ENCODE measurements at regions not wholly inside any gene's neighbourhood (a gene's known extent, or its start where the extent isn't known, plus 50 kb on each side); places are given as distances from the start of the nearest gene placed in this dataset.
"Not testable (repeated sequence)": the region's sequence is repeated elsewhere in the genome, so short reads cannot be mapped to it uniquely, and the experiment has no call there.

- DNase-seq (ENCODE audit: low read depth in 3 of 3): no peak
Measured at GRCh38 chr16:35102780-35103403, 1643.5 kb downstream of the TP53TG3F start.

DNA sequence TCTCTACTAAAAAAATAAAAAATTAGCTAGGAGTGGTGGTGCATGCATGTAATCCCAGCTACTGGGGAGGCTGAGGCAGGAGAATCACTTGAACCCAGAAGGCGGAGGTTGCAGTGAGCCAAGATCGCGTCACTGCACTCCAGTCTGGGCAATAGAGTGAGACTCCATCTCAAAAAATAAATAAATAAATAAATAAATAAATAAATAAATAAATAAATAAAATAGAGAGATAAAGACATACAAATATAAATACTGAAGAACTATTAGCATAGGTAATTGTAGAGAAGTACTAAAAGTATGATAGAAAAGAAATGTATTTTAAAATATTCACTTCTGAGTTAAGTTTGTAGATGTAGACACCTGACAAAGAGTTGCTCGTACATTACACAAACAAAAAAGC is 1652.4 kb downstream of the TP53TG3F start:
- DNase-seq (ENCODE audit: low read depth in 3 of 3): not testable (repeated sequence)

GRCh38 chr16:35131429-35131828 is 1672.0 kb downstream of the TP53TG3F start:
- DNase-seq (ENCODE audit: low read depth in 3 of 3): no peak

DNA sequence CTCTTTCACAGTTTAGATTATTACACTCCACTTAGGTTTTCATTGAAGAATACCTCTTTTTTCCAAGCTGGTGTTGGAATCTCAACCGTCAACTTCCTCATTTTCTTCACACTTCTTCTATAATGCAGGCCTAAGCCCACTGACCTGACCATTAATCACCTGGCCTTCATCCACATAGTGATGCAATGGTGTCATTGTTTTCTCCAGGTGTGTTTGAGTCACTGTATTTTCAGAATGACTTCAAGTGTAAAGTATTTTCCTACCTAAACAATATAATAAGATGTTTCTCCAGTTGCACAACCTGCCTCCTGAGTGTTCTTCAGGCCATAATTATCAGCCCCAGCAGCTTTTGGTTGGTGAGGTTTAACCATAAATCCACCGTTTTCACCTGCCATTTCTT is 1675.1 kb downstream of the TP53TG3F start:
- no peak for DNase-seq (ENCODE audit: low read depth in 3 of 3)

- DNase-seq (ENCODE audit: low read depth in 3 of 3): no peak
Measured at GRCh38 chr16:35140293-35140986, 1681.0 kb downstream of the TP53TG3F start.

GRCh38 chr16:35141303-35141702 is 1681.9 kb downstream of the TP53TG3F start:
- no peak for DNase-seq (ENCODE audit: low read depth in 3 of 3)

GRCh38 chr16:35142147-35142808 is 1682.9 kb downstream of the TP53TG3F start:
- DNase-seq (ENCODE audit: low read depth in 3 of 3): no peak

DNA sequence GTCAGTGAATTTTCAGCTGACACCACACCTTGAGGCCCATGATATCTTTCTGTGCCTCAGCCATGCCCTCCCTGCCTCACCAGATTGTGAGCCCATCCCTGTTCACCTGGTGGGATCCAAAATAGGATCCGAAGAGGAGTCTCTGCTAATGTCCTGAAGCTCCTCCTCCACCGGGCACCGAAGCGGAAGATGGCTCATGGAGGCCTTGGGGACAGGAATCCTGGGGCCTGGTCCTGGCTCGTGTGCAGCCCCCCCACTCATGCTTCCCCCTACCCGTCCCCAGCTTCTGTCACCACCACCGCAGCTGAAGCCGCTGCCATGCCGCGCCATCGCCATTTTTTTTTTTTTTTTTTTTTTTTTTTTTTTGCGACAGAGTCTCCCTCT is 1683.4 kb downstream of the TP53TG3F start:
- DNase-seq (ENCODE audit: low read depth in 3 of 3): no peak

GRCh38 chr16:35144212-35144932 is 1685.0 kb downstream of the TP53TG3F start:
- DNase-seq (ENCODE audit: low read depth in 3 of 3): no peak

DNA sequence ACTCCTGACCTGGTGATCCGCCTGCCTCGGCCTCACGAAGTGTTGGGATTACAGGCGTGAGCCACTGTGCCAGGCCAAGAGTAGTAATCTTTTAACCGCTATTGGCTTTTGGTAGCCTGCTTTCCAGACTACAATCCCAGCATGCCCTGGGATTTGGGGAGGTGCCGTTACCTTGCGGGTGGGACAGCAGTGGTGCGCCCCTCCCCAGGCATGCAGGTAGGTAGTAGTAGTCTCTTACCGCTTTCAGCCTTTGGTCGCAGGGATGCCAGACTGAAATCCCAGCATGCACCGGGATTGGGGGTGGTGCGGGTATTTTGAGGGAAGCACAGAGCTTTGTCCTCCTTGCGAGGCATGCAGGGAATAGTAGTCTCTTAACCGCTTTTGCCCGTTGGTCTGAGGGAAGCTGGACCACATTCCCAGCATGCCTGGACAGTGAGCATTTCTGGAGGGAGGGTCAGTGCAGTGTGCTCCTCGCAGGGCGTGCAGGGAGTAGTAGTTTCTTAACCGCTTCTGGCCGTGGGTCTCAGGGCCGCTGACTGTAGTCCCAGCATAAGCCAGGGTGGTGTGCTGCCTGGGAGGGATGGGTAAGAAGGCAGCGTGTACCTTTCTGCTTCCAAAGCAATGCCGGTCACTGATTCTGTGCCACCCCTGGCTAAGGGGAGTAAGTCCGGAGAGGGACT is 1686.8 kb downstream of the TP53TG3F start:
- no peak for DNase-seq (ENCODE audit: low read depth in 3 of 3)

GRCh38 chr16:35146723-35147458 is 1687.5 kb downstream of the TP53TG3F start:
- DNase-seq (ENCODE audit: low read depth in 3 of 3): no peak

- no peak for DNase-seq (ENCODE audit: low read depth in 3 of 3)
Measured at GRCh38 chr16:35147556-35148504, 1688.4 kb downstream of the TP53TG3F start.

DNA sequence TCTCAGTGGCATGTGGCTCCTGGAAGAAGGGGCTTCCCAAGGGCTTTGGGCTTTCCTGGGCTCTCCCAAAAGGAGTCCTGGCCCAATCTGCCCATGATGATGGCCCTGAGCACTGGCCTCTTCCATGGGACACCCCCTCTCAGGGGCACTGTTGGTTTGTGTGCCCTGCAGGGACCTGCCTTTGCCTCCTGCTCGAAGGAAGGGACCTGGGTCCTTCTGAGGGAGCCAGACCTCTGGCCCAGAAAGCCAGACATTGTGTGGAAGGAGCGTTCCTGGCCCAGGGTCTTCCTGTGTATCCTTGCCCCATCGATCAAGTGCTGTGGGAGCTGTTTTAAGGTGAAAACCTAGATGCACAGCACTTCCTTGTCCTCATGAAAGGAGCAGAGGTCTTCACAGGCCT is 1689.3 kb downstream of the TP53TG3F start:
- no peak for DNase-seq (ENCODE audit: low read depth in 3 of 3)

DNA sequence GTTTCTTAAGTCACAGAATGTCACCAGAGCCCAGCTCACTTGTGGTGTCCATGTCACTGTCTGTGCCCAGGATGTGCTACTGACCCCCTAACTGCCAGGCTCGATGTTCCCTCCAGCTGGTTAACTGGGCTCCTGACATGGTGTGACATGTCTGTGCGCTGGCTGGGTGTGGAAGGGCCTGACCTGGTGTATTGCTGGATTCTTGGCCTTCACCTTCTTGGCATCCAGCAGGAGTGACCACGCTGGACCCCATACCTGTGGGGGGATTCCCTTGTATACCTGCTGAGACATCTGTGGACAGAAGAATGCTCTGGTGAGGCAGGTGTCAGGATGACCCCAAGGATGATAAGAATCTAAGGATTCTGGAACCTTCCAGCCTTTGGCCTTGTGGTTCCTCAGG is 1690.1 kb downstream of the TP53TG3F start:
- no peak for DNase-seq (ENCODE audit: low read depth in 3 of 3)

- no peak for DNase-seq (ENCODE audit: low read depth in 3 of 3)
Measured at GRCh38 chr16:35150805-35151312, 1691.4 kb downstream of the TP53TG3F start.

DNA sequence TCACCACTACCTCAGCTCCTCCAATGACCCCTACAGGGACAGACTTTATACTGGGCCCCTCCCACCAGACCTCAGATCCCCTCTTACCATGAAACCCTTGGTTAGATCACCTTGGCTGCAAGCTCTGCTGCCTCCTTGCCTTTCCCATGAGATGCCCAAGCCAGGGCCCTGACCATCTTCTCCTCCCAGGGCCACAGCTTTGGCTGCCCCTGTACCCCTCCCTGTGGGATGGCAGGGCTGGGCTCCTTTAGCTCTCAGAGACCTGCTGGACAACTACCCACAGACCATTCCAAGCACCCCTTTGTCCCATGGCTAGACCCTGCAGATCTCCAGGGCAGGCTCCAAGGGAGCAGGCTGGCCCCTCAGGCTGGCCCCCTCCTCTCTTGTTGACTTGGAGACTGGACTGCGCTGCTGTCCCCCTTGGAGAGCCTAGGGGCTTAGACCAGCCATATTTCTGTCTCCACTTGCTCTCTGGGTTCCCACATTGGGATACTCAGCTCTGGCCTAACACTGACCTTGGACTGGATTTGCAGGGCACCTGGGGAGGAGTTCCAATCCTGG is 1692.7 kb downstream of the TP53TG3F start:
- DNase-seq (ENCODE audit: low read depth in 3 of 3): no peak

DNA sequence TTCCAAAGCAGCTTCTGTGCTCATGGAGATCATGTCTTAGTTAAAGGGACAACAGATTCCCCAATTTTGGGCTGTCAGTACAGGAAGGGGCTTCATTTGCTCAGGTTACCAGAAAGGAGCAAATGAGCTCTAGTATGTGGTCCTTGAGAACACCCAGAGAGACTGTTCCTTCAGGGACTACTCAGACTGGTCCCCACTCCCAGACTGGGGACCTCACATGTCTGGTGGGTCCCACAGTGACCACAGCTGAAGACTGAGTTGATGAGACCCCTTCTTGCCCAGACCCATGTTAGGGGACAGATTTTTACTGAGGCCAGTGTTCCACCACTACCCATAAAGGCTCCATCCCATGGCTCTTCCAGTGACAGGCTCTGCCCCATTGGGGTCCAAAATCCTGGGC is 1695.2 kb downstream of the TP53TG3F start:
- no peak for DNase-seq (ENCODE audit: low read depth in 3 of 3)

GRCh38 chr16:35157549-35157948 is 1698.1 kb downstream of the TP53TG3F start:
- DNase-seq (ENCODE audit: low read depth in 3 of 3): not testable (repeated sequence)

GRCh38 chr16:35169324-35169723 is 1709.9 kb downstream of the TP53TG3F start:
- not testable (repeated sequence) for DNase-seq (ENCODE audit: low read depth in 3 of 3)
